Omental fat pad (tissue), 3 donors: ENCODE measurements at regions not wholly inside any gene's neighbourhood (a gene's known extent, or its start where the extent isn't known, plus 50 kb on each side); places are given as distances from the start of the nearest gene placed in this dataset.

ENCODE experiments used
- ATAC-seq: fragments of 150-250 bp; one replicate; pipeline ENCODE4 v1.9.1; 2016; ENCODE audit warnings: mild to moderate bottlenecking, moderate library complexity; ENCODE audit not compliant: low FRiP score
- DNase-seq: peaks from one replicate; pipeline ENCODE4 v3.0.0-alpha.2; 2019; ENCODE audit warnings: low spot score
- CTCF ChIP-seq, 3 donors: fragments of 450-650 bp; IDR thresholded peaks; one replicate each; pipeline ENCODE4 v1.5.1; 2016 to 2017; ENCODE audit warnings: antibody characterized with exemption in 3 of 3, mild to moderate bottlenecking in 3 of 3, moderate library complexity in 2 of 3

GRCh38 chr5:107306002-107306401, 364.7 kb downstream of the EFNA5 start:
- ATAC-seq, result no peak
- DNase-seq, result no peak
- TF ChIP-seq CTCF (IDR thresholded peaks at IDR 0.05), result no peak

DNA sequence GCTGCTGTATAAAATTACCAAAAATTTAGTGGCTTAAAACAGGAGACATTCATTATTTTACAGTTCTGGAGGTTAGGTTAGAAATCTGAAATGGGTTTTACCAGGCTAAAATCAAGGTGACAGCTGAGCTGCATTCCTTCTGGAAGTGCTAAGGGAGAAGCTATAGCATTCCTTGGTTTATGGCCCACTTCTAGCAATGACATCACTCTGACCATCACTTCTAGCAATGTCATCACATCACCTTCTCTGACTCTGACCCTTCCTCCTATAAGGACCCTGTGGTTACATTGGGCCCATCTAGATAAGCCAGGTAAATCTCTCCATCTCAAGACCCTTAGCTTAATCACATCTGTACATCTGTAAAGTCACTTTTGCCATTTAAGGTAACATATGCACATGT, 366.1 kb downstream of the EFNA5 start:
- no peak for ATAC-seq
- TF ChIP-seq CTCF (IDR thresholded peaks at IDR 0.05), result no peak
- no peak for DNase-seq

DNA sequence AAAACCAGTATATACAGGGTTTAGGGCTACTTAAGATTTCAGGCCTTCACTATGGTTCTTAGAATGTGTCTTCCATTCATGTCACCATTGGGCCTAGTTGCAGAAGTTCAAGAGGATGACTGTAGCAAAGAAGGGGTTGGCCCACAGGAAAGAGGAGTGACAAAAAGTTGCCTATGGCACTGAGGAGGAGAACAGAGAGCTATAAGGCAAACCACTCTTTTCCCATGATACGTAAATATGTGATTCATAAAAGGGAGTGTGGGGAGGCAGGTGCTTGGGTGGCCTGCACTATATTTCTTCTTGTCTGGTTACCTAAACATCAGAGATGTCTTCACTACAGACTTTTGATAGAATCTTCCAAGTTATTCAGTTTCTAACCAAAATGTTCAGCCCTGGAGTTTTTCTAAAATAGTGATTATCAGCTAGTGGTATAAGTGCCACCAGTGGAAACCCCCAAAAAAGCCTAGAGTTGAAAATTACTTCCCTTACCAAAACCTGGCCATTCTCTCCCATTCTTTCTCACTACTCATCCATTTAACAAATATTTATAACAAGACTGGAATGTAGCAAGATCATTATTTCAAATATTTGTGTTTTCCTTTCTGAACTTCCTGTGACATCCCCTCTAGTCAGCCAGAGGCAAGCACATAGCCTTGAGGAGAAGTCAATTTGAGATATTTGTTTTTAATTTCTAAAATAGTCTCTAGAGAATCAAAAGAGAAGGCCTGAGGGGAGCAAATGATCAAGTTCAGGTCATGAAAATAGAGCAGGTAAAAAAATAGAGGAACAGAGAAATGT, 367.4 kb downstream of the EFNA5 start:
- ATAC-seq, result no peak
- no peak for TF ChIP-seq CTCF (IDR thresholded peaks at IDR 0.05)
- no peak for DNase-seq

- DNase-seq (no peak), ATAC-seq (no peak)
- TF ChIP-seq CTCF (IDR thresholded peaks at IDR 0.05), result no peak
Measured at GRCh38 chr5:107302441-107302840, 368.3 kb downstream of the EFNA5 start.

DNA sequence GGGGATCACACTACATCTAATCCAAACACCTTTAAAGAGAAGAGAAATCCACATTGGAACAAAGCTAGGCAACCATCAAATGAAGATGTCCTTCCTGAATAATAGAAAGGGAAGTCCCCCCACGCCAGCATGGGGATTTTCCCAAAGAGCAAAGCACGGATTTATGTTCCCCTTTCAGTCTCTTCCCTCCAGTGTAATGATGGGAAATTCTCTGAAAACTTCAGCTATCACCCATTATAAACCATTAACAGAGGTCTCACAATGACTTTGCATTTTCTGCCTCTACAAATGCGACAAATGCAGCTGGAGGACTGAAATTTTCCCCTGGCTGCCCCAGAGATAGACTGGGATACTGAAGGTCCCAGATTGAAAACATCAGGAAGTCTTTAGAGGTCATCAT, 368.7 kb downstream of the EFNA5 start:
- no peak for DNase-seq
- TF ChIP-seq CTCF (IDR thresholded peaks at IDR 0.05), result no peak
- no peak for ATAC-seq

GRCh38 chr5:107300721-107301327, 369.9 kb downstream of the EFNA5 start:
- no peak for TF ChIP-seq CTCF (IDR thresholded peaks at IDR 0.05)
- peak; percentile 65 for ATAC-seq
- DNase-seq, result no peak

GRCh38 chr5:107296572-107296971, 374.2 kb downstream of the EFNA5 start:
- DNase-seq (no peak), ATAC-seq (no peak)
- no peak for TF ChIP-seq CTCF (IDR thresholded peaks at IDR 0.05)
